NCI-H2196 treated with DMSO at 0.1 percent for 48 hours (cell line): ENCODE measurements at regions not wholly inside any gene's neighbourhood (a gene's known extent, or its start where the extent isn't known, plus 50 kb on each side); places are given as distances from the start of the nearest gene placed in this dataset.

Source experiments
- DNase-seq: peaks from one replicate; lab custom pipeline; 2025; ENCODE audit not compliant: unreplicated experiment; lab: John Stamatoyannopoulos, UW

GRCh38 chr13:109869312-109870237, 83.2 kb upstream of the IRS2 start:
- DNase-seq = peak; percentile 71

GRCh38 chr13:109868578-109869311, 82.4 kb upstream of the IRS2 start:
- no peak for DNase-seq

- DNase-seq = no peak
These were observed 81.4 kb upstream of the IRS2 start for GRCh38 chr13:109867766-109868165.

- no peak for DNase-seq
These were observed 76.2 kb upstream of the IRS2 start for GRCh38 chr13:109862627-109863026.

- DNase-seq = no peak
These were observed 73.5 kb upstream of the IRS2 start for GRCh38 chr13:109859898-109860297.

- no peak for DNase-seq
These were observed 72.9 kb upstream of the IRS2 start for GRCh38 chr13:109859216-109859835.

- no peak for DNase-seq
These were observed 71.9 kb upstream of the IRS2 start for GRCh38 chr13:109858319-109858718.

- no peak for DNase-seq
These were observed 71.4 kb upstream of the IRS2 start for GRCh38 chr13:109857803-109858202.

GRCh38 chr13:109857325-109857724, 70.9 kb upstream of the IRS2 start:
- DNase-seq = no peak

- DNase-seq = no peak
These were observed 70.0 kb upstream of the IRS2 start for GRCh38 chr13:109856350-109856749.

- no peak for DNase-seq
These were observed 66.8 kb upstream of the IRS2 start for GRCh38 chr13:109853153-109853552.

GRCh38 chr13:109846185-109846584, 59.8 kb upstream of the IRS2 start:
- no peak for DNase-seq

- DNase-seq = no peak
These were observed 58.0 kb upstream of the IRS2 start for GRCh38 chr13:109844396-109844795.

- no peak for DNase-seq
These were observed 57.3 kb upstream of the IRS2 start for GRCh38 chr13:109843695-109844094.

- no peak for DNase-seq
These were observed 56.0 kb upstream of the IRS2 start for GRCh38 chr13:109842212-109842920.

GRCh38 chr13:109840893-109841287, 54.5 kb upstream of the IRS2 start:
- DNase-seq = no peak

GRCh38 chr13:109840201-109840892, 54.0 kb upstream of the IRS2 start:
- no peak for DNase-seq

- no peak for DNase-seq
These were observed 50.5 kb upstream of the IRS2 start for GRCh38 chr13:109836629-109837607.
